ENCODE measurements at regions not wholly inside any gene's neighbourhood (a gene's known extent, or its start where the extent isn't known, plus 50 kb on each side); places are given as distances from the start of the nearest gene placed in this dataset.
A peak's percentile ranks its signal among the peaks of the same experiment; 100 is the strongest.
"Not testable (repeated sequence)": the region's sequence is repeated elsewhere in the genome, so short reads cannot be mapped to it uniquely, and the experiment has no call there.

DNA sequence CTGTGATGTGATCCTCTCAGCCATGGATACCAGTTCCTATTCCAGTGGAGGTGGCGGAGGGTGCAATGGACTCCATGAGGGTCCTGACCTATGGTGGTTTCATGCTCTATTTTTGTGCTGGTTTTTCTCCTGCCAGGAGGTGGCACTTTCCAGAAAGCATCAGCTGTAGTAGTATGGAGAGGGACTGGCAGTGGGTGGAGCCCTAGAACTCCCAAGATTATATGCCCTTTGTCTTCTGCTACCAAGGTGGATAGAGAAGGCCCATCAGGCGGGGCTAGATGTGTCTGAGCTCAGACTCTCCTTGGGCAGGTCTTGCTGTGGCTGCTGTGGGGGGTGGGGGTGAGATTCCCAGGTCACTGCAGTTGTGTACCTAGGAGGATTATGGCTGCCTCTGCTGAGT lies 104.5 kb upstream of the S1PR3 start:
- DNase-seq = not testable (repeated sequence)

DNA sequence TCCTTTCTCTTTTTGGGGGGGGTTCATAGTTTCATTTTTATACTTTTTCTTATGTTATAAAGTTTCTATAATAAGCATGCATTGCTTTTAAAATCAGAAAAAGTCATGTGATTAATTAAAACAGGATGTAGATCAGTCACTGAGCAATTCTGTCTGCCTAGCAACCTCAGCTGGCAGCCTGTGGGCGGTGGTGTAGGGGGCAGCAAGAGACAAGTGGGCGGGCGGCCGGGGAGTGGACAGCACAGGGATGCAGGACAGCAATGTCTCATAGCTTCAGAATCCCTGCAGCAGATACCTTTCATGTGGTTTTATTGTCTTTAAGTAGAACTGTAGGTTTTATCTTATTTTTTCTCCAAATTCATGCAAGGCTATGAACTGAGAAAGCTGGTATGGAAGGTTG lies 101.9 kb upstream of the S1PR3 start:
- no peak for DNase-seq

DNA sequence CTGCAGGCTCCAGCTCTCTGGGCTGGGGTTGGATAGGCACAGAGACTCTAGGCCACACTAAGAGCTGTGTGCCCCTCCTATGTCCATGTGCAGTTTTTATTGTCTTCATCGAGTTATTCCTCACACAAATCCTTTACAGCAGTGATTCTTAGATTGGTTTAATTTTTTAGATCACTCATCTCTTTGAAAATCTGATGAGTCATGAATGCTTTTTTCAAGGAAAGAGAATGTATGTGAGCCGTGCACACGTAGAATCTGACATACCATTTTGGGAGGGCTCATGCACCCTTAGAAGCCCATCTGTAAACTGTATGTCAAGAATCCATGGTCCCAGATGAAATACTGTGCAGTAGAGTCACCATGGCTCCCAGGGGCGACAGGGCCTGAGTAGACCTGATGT lies 100.7 kb upstream of the S1PR3 start:
- no peak for DNase-seq

DNA sequence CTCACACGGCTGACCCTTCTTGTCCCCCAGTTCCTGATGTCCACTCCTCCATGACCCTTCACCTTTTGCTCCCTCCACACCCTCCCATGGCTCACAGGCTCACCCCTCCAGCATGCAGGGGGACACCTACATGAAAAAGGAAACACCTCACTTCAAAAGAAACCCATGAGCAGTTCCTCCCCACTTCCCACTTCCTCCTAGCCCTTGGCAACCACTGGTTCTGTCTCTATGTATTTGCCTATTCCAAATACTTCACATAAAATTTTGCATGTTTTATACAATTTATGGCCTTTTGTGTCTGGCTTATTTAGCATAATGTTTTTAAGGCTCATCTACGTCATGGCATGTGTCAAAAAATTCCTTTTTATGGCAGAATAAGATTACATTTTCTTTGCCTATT lies 100.2 kb upstream of the S1PR3 start:
- peak; percentile 63 for DNase-seq

DNA sequence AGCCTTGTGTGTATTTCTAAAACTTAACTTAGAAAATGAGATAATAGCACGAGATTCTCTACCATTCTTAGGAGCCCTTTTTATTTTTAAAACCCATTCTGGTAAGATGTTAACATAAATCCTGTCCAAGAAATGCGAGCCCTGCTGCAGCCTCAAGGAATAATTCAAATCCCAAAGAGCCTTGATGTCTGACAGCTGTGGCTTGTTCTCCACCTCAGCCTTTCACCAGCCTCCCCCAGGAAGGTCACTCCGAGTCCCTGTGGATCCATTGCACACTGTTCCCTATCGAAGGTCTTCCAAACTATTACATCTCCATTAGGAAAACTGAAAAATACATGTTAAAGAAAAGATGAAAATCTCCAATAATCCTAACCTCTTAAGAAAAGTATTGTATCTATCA lies 98.5 kb upstream of the S1PR3 start:
- no peak for DNase-seq

DNA sequence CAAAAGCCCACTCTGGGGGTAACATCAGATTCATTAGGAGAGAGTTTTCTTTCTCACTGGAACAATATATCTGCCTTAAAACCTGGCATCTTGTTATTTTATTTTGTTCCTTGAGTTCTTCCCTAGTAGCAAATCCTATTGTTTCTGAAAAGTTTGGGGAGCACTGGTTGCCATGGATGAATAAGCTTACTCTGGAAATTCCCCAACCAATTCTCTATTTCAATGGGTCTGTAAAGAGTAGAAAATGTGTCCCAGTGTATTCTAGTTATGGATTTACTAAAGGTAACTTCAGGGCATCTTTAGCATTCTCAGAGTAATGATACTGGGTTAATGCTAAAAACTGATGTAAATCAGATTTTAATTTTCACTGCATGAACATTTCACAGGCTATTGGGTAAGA lies 94.2 kb upstream of the S1PR3 start:
- DNase-seq = no peak

DNA sequence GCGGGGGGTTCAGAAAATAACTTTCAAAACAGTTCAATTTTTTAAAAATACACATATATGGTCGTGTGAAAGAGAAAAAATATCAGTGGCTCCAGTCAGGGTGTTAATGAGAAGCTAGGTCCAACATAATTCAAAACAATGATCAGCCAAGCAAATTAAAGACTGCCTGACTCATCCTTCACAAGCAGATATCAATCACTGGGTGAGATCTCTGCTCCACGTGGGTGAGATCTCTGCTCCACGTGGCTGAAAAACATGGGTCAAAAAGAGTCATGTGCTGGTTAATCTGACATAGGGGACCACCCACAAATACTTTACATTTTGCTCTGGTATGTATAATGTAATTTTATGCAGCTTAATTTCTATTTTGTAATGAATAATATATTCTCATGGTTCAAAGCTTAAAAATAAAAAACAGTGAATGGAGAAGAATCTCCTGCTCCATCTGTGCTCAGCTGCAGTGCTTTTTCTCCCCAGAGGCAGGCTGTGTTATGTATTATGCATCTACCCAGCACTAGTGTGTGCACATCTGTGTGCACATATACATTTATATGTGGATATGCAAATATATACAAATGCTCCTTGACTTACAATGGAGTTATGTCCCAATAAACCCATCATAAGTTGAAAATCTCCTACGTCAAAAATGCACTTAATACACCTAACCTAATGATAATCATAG lies 93.1 kb upstream of the S1PR3 start:
- no peak for DNase-seq

DNA sequence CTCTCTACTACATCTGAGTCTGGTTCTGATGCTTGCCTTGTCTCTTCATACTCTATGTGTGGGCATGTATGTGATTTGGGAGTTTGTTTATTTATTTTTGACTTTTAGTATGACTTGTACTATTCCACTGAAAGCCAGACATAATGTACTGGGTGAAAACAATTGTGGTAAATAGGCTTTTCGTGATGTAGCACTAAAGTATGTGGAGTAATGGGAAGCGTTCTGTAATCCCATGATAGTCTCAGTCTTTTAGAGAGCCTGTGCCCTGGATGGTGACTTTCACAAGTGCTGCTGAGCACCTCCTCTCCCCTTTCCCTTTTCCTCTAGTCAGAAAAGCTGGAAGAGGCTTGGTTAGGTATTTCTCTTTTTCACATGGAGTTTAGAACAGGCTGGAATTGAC lies 85.8 kb upstream of the S1PR3 start:
- DNase-seq = no peak

DNA sequence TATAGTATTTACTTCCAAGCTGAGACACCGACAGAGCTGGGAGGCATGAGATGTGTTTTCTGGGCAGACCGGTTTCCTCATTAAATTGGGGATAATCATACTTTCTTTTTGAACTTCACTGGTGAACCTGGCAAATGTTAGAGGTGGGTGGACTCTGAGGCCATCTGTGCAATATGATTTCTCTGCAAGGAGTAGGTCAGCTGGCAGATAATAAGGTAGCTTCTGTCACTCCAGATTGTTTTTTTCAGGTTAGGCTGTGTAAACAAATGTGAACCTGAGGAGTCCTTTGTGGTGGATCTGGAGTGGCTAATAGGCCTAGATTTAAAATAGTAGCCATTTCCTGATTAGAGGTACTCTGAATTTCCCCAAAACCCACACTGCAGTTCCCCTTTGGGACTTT lies 75.4 kb upstream of the S1PR3 start:
- no peak for DNase-seq

DNA sequence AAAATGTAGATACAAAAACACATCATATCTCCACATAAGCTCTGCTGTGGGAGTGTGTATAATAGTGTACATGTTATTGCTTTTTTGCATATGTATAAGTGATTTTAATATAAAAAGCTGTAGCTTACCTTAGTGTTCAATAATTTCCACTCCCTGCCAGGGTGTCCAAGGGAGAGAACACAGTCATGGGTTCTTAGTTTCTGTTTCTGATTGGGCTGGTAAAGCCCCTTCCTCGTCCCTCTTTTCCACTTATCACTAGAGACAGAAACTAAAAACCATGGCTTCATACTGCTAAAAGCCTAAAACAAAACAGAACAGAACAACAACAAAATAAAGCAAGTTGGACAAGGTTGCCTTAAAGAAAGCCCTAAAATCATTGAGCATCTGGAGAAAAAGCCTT lies 74.4 kb upstream of the S1PR3 start:
- DNase-seq = no peak

DNA sequence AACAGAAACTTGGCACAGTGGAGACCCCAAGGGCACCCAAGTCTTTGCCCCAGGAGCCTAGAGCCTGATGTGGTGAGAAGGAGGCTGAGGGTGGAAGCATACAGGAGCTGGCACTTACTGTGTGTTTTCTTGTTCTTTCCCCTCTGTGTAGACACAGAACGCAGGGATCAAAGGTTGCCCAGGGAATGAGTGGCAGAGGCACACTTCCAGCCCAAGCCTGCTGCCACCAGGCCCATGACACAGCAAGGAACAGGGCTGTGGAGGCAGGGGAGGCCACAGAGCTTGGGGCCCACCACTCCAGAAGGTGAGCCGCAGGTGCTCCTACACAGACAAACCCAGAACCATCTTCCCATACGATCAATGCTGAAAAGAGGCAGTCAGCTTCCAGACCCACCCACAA lies 73.9 kb upstream of the S1PR3 start:
- no peak for DNase-seq

DNA sequence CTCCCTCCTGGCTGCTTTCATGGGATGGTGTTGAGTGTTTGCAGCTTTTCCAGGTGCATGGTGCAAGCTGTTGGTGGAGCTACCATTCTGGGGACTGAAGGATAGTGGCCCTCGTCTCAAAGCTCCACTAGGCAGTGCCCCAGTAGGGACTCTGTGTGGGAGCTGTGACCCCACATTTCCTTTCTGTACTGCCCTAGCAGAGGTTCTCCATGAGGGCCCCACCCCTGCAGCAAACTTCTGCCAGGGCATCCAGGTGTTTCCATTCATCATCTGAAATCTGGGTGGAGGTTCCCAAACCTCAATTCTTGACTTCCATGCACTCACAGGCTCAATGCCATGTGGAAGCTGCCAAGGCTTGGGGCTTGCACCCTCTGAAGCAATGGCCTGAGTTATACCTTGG lies 72.7 kb upstream of the S1PR3 start:
- not testable (repeated sequence) for DNase-seq

DNA sequence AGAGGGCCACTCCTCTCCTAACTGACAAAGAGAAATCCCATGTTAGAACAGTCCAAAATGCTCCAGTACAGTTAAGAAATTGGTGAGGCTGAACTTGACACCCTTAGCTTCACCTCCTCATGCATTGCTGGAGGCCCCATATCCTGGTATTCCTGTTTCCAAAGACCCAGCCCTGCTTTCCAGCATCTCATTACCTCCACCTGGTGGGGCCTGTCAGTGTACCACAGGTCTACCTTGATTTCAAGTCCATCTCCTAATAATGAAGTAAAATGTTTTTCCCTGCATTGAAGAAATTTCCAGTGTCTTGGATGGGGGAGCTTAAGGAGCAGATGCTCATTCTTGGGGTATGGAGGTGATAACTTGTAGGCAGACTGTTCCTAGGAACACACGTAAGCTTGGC lies 70.6 kb upstream of the S1PR3 start:
- DNase-seq = no peak

DNA sequence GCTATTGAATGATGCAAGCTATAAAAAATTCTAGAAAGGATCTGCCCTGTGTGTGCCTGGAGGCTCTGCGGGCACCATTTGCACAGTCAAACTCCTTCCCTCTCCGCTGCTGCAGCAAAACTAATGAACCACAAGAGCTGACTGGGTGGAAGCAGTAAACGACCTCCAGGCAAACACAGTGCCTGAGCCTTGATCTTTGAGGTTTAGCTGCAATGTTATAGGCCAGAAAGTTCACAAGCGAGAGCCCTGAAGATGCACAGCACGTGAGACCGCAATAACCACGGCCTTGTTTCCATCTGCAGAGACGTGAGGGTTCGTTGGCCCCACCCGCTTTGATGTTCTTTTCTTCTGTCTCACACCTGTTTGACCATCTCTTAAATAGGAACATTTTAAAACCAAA lies 69.2 kb upstream of the S1PR3 start:
- DNase-seq = peak; percentile 97

DNA sequence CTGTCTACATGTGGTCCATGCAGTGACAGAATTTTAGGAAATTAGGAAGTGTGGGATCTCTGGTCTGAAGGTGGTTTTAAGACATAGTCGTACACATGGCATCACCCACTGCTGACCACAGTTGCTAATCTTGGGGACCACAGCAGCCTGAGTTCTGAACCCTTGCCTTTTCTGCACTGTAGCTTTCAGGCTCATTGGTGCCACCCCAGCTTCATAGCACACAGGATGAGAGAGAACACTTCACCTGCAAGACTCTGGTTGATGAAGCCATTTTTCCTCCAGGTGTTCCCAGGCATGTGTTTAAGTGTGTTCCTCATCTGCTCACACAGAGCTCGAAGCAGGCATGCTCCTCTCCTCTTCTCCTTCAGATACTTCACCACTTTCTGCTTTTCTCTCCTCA lies 68.2 kb upstream of the S1PR3 start:
- peak; percentile 35 for DNase-seq

DNA sequence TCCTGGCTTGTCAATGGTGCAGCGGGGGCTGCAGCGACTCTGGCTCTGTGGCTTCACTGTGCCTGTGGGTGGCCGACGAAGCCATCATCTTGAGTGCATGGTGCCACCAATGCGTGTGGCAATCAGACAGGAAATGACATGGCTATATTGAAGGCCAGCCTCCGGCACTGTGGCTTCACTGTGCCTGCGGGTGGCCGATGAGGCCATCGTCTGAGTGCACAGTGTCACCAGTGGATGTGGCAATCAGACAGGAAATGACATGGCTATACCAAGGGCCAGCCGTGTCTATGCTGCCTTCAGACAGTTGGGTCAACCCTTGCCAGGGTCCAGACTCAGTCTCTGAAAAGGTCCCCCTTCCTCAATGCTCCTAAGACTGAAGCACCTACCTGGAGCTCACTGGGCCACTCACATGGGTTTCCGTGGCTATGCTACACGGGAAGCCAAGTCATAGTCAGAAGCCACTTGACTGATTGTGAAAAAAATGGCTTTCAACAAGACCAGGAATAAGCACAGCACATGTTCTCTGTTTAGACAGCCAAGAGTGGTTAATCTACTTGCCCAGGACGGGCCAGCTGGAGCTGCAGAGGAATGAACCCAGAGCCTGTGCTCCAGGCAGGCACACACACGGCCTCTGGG lies 67.5 kb upstream of the S1PR3 start:
- DNase-seq = peak; percentile 99

DNA sequence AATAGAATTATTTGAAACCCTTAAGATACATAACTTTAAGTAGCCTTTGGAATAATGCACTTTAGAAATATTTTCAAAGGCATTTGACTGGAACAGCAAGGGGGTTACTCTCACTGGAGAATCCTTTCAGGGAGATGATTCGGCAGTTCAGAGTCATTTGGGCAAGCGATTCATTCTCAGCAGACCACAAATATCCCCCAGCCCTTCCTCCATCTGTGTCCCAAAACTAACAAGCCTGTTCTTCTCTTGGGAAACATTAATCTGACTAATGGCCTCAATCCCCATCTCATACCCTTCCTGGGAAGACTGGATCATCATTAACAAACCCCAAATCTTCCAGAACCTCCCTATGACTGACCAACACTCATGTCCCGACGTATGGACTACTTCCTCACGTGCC lies 65.8 kb upstream of the S1PR3 start:
- DNase-seq = no peak

DNA sequence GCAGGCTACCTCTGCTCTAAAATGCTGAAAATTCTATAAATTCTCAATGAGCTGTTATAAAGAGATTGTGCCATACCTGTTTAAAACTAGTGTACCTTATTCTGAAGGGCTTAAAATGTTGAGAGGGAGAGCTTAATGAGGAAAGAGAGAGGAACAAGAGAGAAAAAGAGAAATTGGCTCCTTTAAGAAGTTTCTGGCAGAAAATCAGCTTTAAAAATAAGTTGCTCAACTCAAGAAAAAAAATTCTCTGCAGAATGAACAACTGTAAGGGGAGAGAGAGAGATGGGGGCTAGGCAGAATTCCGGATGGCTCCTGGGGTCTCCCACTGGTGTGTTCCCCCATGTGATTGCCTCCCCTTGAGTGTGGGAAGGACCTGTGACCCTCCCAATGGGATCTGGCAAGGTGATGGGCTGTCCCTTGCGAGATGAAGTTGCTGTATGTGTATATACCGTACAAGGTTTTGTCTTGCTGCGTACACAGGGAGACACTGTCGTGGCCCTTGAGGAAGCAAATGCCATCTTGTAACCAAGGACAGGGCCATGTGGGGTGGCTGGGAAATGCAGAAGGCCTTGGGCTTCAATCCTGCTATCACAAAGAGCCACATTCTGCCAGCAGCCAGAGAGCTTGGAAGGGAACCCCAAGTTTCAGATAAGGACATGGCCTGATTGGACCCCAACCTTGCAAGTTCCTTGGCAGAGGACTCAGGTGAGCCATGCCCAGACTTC lies 64.3 kb upstream of the S1PR3 start:
- DNase-seq = peak; percentile 79

DNA sequence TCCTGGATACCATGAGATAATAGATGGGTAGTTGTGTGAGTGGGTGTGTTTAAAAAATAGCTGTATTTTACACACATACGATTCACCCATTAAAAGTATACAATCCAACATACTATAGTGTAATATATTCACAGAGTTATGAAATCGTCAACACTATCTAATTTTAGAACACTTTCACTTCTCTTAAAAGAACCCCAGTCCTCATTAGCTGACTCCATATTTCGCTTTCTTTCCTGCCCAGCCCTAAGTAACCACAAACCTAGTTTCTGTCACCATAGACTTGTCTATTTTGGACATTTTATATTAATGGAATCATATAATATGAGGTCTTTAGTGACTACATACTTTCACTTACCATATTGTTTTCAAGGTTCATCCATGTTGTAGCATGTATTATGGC lies 63.8 kb upstream of the S1PR3 start:
- DNase-seq = peak; percentile 97

DNA sequence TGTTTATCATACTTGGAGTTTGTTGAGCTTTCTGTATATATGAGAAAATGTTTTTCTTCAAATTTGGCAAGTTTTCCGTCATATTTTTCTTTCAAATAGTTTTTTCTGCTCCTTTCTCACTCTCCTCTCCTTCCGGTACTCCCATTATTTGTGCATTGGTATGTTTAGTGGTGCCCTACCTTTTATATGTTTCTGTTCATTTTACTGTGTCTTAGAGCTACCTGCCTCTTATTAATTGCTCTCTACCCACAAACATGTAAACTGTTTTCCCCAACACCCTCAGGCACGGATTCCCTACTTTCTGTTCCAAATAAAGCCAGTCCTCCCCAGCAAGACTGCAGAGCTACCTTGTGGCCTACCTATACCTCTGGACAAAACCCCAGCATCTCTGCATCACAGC lies 60.6 kb upstream of the S1PR3 start:
- no peak for DNase-seq

DNA sequence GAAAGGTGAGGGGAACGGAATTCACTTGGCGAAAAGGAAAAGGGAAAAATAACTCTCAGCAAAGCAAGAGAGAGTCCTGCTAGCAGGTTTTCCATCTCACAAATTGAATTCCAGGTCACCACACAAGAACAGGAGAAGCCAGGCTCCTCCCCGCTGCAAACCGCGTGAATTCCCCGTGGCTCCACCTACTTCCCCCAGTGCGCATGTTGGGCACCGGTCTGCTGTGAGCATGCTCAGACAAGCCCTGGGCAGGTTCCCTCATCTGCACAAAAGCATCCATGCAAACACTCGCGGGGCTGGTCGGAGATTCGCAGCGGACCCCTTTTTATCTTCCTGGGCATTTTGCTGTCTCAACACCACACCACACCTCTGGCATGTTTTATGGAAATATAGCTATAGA lies 58.5 kb upstream of the S1PR3 start:
- DNase-seq = no peak

DNA sequence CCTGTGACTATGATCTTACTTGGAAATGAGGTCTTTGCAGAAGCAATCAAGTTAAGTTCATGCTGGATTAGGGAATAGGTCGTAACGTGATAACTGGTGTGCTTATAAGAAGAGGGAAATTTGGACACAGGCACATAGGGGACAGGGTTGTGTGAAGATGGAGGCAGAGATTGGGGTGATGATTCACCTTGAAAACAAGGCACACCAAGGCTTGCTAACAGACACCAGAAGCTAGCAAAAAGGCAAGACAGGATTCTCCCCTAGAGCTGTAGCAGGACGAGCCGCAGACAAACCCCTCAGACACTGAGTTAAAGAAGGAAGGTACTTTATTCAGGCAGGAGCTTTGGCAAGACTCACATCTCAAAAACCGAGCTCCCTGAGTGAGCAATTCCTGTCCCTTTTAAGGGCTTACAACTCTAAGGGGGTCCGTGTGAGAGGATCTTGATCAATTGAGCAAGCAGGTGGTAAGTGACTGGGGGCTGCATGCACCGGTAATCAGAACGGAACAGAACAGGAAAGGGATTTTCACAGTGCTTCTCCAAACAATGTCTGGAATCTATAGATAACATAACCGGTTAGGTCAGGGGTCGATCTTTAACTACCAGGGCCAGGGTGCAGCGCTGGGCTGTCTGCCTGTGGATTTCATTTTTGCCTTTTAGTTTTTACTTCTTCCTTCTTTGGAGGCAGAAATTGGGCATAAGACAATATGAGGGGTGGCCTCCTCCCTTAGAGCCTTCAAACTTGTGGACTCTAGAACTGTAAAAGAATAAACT lies 57.5 kb upstream of the S1PR3 start:
- no peak for DNase-seq

DNA sequence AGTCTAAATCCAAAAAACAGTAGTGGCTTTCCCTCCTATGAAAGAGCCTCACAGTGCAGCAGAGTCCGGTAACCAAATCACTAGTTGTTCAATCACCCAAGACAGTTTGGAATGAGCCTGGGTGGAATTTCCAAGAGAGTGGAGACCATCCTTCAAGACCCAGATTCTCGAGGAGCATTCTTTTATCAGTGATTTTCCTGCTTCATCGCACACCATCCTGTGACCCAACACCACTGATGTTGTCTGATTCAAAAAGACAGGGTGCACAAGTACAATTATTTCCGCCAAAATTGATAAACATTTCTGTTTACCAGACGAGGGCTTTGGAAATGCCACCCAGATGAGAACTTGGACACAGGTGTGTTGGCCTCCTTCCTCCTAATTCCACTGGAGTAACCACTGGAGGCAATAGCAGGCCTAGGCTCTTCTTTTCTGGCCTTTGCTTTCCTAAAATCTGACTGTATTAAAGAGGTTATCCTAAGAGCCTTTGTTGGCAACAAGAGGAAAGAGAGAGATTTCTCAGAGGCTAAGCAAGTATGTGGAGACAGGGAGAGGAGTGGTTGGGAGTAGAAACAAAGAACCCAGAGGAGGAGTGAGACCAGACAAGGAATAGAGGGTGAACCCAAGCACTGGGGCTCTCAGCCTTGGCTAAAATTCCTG lies 56.3 kb upstream of the S1PR3 start:
- no peak for DNase-seq
